ENCODE measurements at regions not wholly inside any gene's neighbourhood (a gene's known extent, or its start where the extent isn't known, plus 50 kb on each side); places are given as distances from the start of the nearest gene placed in this dataset.

DNA sequence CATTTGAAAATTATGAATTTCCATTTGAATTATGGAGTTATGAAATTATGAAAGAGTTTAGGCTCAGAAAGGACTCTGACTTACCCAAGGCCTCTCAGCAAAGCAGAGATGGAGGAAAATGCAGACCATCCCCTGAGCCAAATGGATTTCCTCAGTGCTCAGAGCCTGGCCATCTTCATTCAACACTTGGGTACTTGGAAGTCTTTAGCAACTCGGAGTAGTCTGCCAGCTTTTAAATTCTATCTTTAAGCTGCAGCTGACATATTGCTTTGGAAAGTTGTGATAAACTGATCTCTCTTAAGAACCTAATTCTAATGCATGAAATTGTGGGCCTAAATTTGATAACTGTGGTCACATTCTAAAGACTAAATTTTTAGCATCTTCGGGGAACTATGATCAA lies 315.4 kb downstream of the SAMD5 start:
- no peak for DNase-seq (ENCODE audit: low read depth in 1 of 2, low spot score in 1 of 2)
- no peak for TF ChIP-seq JUND (IDR thresholded peaks at IDR 0.05; ENCODE audit: low read depth)
- in situ Hi-C loops (cut with HindIII; ENCODE audit: low pct_unique_long_range_greater_than_20kb, low sequenced_read_pairs), result no loop called here

GRCh38 chr6:147825848-147826247 lies 317.4 kb downstream of the SAMD5 start:
- TF ChIP-seq JUND (IDR thresholded peaks at IDR 0.05; ENCODE audit: low read depth), result no peak
- in situ Hi-C loops (cut with HindIII; ENCODE audit: low pct_unique_long_range_greater_than_20kb, low sequenced_read_pairs), result no loop called here
- no peak for DNase-seq (ENCODE audit: low read depth in 1 of 2, low spot score in 1 of 2)

DNA sequence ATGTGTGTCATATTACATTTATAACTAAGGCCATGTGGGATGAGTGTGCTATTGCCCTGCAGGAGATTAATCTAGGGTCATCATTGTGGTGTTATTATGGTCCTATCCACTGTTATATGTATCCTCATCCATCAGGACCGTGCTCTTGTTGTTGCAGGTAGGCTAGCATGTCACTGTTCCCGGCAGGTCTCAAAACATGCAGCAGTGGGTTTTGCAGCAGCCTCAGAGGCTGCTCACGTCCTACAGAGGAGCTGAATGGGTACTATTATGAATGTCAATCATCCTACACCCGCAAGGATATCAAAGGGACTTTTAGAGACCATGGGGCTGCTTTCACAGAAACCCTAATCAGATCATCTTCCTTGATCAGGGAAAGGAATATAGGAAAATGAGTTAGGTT lies 318.2 kb downstream of the SAMD5 start:
- no peak for DNase-seq (ENCODE audit: low read depth in 1 of 2, low spot score in 1 of 2)
- no peak for TF ChIP-seq JUND (IDR thresholded peaks at IDR 0.05; ENCODE audit: low read depth)

DNA sequence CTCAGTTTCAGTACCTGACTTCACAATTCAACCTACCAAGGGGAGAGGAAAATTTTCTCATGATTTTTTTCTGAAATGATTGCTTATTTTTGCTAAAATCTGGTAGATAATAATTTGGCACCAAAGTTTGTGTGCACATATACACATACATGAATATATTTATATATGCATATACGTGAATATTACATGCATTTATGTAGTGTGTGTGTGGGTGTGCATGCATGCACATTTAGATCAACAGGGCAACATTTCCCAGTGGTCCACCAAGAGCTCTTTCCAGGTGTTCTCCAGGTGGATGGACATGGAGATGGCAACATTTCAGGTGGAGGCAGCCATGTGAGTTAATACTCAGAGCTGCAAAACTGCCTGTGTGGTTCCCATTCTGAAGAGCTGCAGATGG lies 320.9 kb downstream of the SAMD5 start:
- no peak for DNase-seq (ENCODE audit: low read depth in 1 of 2, low spot score in 1 of 2)
- in situ Hi-C loops (cut with HindIII; ENCODE audit: low pct_unique_long_range_greater_than_20kb, low sequenced_read_pairs), result no loop called here
- no peak for TF ChIP-seq JUND (IDR thresholded peaks at IDR 0.05; ENCODE audit: low read depth)

More for the DNA sequence above, 318.2 kb downstream of the SAMD5 start:
- in situ Hi-C loops (cut with HindIII; ENCODE audit: low pct_unique_long_range_greater_than_20kb, low sequenced_read_pairs), result no loop called here

- in situ Hi-C loops (cut with HindIII; ENCODE audit: low pct_unique_long_range_greater_than_20kb, low sequenced_read_pairs), result no loop called here
- TF ChIP-seq JUND (IDR thresholded peaks at IDR 0.05; ENCODE audit: low read depth), result no peak
- no peak for DNase-seq (ENCODE audit: low read depth in 1 of 2, low spot score in 1 of 2)
Measured at GRCh38 chr6:147829835-147830234, 321.3 kb downstream of the SAMD5 start.

DNA sequence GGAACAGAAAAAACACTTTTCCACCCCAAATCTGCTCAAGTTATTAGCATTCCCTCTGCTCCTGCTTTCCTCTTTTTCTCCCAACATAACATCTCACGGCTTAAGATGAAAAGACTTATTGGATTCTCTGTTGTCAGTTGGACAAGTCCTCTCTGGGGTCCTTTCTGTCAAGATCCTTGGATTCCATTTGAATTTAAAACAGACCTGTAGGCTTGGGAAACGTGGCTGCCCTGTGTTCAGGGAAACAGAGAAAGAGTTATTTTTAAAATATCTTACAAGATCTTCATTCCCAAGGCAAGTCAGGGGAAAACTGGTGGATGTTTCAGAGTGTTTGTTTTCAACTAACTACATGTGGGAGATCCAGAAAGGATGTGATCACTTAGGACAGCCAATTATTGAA lies 322.9 kb downstream of the SAMD5 start:
- no peak for DNase-seq (ENCODE audit: low read depth in 1 of 2, low spot score in 1 of 2)
- in situ Hi-C loops (cut with HindIII; ENCODE audit: low pct_unique_long_range_greater_than_20kb, low sequenced_read_pairs), result no loop called here
- TF ChIP-seq JUND (IDR thresholded peaks at IDR 0.05; ENCODE audit: low read depth), result no peak

GRCh38 chr6:147833607-147834006 lies 325.1 kb downstream of the SAMD5 start:
- DNase-seq (ENCODE audit: low read depth in 1 of 2, low spot score in 1 of 2), result no peak
- in situ Hi-C loops (cut with HindIII; ENCODE audit: low pct_unique_long_range_greater_than_20kb, low sequenced_read_pairs), result no loop called here
- TF ChIP-seq JUND (IDR thresholded peaks at IDR 0.05; ENCODE audit: low read depth), result no peak

DNA sequence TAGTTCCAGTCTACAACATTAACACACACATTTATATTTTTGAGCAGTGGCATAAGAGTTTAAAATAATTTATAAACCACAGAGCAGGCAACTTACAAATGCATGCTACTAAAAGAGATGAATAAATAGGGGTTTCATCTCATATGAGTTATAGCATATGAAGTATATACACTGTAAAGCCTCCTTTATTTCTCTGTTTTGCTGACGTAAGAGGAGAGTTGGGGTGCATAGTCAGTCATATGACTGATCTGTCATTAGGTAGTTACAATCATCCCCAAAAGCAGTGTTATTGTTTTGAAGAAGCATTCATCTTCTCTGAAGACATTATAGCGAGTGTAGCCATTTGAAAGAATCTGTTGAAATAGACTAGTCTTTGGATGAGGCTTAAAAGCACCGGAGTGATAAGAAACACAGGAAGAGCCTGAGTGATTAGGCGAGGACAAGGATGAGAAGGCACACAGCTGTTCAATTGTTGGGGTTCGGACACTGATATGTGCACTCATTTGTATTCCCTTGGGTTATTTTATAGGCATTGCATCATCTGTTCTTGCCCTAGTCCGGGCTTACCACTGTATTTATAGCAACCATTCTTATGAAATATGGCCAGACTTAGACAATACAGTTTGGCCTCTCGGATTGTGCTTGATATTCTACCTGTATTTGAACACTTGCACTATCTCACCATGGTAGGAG lies 325.7 kb downstream of the SAMD5 start:
- TF ChIP-seq JUND (IDR thresholded peaks at IDR 0.05; ENCODE audit: low read depth), result no peak
- DNase-seq (ENCODE audit: low read depth in 1 of 2, low spot score in 1 of 2), result no peak
- in situ Hi-C loops (cut with HindIII; ENCODE audit: low pct_unique_long_range_greater_than_20kb, low sequenced_read_pairs), result no loop called here

DNA sequence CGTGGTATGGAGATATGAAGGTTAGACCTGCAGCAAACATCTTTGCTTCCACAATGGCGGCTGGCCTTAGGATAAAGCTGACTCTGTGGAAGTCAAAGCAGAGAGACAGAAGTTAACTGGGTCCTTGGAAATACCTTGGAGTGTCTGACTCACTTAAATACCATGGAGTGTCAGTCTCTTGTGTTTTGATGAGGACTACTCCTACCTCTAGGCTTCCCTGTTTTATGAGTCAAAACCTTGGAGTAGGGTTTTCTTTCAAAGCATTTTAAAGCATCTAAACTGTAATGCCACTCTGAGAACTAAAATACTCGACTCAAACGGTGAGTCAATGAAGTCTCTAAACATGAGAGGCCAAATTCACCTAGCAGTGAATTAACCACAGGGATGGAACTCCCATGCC lies 329.1 kb downstream of the SAMD5 start:
- in situ Hi-C loops (cut with HindIII; ENCODE audit: low pct_unique_long_range_greater_than_20kb, low sequenced_read_pairs), result no loop called here
- no peak for DNase-seq (ENCODE audit: low read depth in 1 of 2, low spot score in 1 of 2)
- no peak for TF ChIP-seq JUND (IDR thresholded peaks at IDR 0.05; ENCODE audit: low read depth)

DNA sequence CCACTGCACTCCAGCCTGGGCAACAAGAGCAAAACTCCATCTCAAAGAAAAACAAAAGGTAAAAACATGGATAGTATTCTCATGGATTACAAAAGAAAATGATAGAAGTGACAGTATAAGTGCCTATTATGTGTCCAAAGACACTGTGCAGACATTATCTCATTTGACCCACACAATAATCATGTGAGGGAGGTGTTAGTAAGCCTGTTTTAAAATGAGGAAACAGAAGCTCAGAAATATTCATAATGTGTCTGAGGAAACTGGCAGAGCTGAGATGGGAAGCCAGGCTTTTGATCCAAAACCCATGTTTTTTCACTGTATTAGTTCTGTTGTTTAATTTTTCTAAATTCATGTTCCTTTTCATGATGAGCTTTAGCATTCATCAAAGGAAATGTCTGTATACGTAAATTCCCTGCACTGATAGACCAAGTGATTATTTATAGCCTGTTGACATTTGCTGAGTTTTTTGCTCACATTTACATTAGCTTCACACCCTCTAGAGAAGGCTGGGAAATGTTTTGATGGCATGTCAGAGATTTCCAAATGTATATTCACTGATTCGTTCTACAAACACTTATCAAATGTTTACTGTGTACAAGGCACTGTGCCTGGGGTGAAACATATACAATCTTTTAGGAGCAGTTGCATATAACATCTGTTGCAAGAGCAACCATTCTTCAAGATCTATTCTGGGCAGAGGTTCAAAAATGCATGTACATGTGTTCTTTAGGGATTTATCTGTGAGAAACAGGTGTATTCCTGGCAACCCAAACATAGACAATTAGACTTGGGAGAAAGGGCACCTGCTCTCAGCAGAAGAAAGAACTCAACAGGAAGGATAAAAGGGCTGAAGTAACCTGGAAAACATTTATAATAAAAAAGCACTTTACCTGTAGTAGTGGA lies 331.5 kb downstream of the SAMD5 start:
- in situ Hi-C loops (cut with HindIII; ENCODE audit: low pct_unique_long_range_greater_than_20kb, low sequenced_read_pairs), result no loop called here
- TF ChIP-seq JUND (IDR thresholded peaks at IDR 0.05; ENCODE audit: low read depth), result no peak
- no peak for DNase-seq (ENCODE audit: low read depth in 1 of 2, low spot score in 1 of 2)

DNA sequence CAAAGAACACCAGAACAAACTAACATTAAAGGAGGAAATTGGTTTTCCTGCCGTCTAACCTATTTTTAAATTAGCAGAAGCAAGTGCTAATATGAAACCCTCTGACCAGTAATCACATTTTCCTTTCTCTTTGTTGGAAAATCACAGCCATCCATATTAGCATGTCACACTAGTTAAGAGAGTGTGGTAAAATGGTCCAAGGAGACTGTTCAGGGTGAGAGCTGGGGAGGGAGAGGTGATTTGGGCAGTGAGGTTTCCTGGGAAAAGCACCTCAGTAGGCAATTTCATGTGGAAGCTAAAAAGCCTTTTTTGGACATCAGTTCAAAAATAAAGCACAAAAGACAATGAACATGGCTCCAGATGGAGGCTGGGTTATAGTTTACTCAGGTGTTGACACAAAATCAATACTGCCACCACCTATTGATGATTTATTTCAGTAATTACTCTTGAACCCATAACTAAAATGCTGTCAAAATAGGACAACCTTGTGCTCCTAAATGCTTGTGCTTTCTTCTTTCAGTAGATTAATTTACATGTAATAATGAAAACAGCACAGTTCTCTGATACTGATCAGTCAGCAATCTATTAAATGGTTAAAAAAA lies 333.2 kb downstream of the SAMD5 start:
- TF ChIP-seq JUND (IDR thresholded peaks at IDR 0.05; ENCODE audit: low read depth), result no peak
- DNase-seq (ENCODE audit: low read depth in 1 of 2, low spot score in 1 of 2), result no peak
- in situ Hi-C loops (cut with HindIII; ENCODE audit: low pct_unique_long_range_greater_than_20kb, low sequenced_read_pairs), result no loop called here

DNA sequence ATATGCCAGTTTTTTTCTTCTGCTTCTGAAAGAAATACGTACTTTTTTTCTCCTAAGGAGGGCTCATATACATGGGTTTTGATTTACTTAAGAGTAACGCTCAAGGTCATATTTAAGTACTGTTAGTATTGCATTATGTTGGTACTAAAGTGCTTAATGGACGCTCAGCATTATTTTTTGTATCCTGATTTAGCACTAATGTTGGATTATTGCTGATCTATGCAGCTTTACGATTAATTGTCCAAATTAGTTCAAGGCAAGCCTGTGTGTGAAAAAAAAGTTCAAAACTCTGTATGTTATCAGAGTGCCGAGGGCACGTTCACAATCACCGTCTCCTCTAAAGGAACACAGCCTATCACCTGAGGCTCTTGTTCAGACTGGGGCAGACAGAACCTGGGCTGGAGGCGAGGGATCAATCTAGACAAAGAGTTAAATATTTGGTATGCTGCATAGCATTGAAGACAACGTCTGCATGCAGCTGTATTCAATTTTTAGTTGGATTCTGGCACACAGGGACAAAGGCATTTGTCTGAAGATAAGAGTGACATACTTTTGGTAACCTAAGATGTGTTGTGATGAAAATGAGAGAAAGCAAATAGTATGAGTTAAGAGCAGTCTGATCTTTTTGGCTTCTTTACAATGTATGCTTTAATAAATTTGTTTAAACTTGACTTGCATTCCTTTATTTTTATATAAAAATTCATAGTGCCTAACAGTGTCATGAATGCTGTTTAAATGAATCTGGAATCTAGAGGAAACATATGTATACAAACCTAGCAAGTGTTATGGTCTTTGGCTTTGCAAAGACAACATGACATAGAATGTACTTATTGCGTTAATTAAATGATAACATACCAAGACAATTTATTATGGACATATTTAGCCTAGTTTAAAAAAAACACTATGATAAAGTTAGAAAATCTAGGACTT lies 341.2 kb downstream of the SAMD5 start:
- DNase-seq (ENCODE audit: low read depth in 1 of 2, low spot score in 1 of 2), result no peak
- in situ Hi-C loops (cut with HindIII; ENCODE audit: low pct_unique_long_range_greater_than_20kb, low sequenced_read_pairs), result no loop called here
- no peak for TF ChIP-seq JUND (IDR thresholded peaks at IDR 0.05; ENCODE audit: low read depth)
